Muscle of back (tissue), 3 donors: ENCODE measurements at regions not wholly inside any gene's neighbourhood (a gene's known extent, or its start where the extent isn't known, plus 50 kb on each side); places are given as distances from the start of the nearest gene placed in this dataset.
"Not testable (repeated sequence)": the region's sequence is repeated elsewhere in the genome, so short reads cannot be mapped to it uniquely, and the experiment has no call there.

Experiments used
- DNase-seq, 3 donors: peaks; one replicate each; pipeline versions ENCODE4 v3.0.0 to v3.0.0-alpha.2; 2013

DNA sequence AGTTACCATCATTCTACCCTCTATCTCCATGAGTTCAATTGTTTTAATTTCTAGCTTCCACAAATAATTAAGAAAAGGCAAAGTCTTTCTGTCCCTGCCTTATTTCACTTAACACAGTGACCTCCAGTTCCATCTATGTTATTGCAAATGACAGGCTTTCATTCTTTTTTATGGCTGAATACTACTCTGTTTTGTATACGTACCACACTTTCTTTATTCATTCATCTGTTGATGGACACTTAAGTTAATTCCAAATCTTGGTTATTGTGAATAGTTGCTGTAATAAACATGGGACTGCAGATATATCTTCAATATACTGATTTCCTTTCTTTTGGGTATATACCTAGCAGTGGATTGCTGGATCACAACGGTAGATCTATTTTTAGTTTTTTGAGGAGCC, 314.1 kb downstream of the SV2B start:
- no peak for DNase-seq

GRCh38 chr15:91415258-91415657, 315.2 kb downstream of the SV2B start:
- not testable (repeated sequence) for DNase-seq

- no peak for DNase-seq
Observed at GRCh38 chr15:91420689-91421088, 320.6 kb downstream of the SV2B start.

DNA sequence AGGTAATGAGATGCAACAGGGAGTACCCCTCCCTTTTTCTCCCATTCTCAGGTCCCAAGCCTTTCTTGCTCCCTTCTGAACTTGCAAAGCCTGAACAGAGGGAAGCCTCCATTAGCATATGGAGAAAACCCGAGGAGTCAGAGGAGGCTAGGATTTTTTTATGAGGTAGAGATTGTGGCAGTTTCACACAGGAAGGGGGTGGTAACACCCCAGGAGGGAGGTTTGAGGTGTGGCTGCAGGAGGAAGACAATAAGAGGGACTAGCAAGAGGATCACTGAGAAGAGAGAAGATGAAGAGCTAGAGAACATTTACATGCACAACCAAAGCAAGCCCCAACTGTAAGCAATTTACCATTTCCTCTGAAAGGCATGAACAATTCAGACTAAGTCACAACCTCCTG, 322.7 kb downstream of the SV2B start:
- DNase-seq, result no peak

GRCh38 chr15:91424001-91424400, 323.9 kb downstream of the SV2B start:
- DNase-seq, result no peak

DNA sequence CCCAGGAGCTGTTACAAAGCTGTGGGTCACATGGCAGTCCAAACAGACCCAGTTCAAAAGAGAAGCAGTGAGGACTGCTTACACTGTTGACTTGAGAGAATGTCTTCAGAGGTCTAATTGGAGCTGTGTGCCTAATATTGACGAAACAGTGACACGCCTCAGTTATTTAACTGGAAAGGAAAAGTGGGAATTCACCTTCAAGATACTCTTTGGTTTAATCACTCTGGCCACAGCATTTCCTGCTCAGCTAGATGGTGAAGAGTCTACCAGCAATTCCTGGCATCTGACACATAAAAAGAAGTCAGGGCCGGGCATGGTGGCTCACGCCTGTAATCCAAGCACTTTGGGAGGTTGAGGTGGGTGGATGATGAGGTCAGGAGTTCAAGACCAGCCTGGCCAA, 326.4 kb downstream of the SV2B start:
- no peak for DNase-seq

- no peak for DNase-seq
Observed at GRCh38 chr15:91429973-91430372, 329.9 kb downstream of the SV2B start.

GRCh38 chr15:91431041-91431715, 331.1 kb downstream of the SV2B start:
- DNase-seq, result no peak

- DNase-seq, result peak in 1 of 3 donors; percentile 1
Observed at GRCh38 chr15:91435113-91435512, 335.1 kb downstream of the SV2B start.

GRCh38 chr15:91444656-91445055, 344.6 kb downstream of the SV2B start:
- no peak for DNase-seq

GRCh38 chr15:91445695-91446228, 345.7 kb downstream of the SV2B start:
- peak in 1 of 3 donors; percentile 3 for DNase-seq

DNA sequence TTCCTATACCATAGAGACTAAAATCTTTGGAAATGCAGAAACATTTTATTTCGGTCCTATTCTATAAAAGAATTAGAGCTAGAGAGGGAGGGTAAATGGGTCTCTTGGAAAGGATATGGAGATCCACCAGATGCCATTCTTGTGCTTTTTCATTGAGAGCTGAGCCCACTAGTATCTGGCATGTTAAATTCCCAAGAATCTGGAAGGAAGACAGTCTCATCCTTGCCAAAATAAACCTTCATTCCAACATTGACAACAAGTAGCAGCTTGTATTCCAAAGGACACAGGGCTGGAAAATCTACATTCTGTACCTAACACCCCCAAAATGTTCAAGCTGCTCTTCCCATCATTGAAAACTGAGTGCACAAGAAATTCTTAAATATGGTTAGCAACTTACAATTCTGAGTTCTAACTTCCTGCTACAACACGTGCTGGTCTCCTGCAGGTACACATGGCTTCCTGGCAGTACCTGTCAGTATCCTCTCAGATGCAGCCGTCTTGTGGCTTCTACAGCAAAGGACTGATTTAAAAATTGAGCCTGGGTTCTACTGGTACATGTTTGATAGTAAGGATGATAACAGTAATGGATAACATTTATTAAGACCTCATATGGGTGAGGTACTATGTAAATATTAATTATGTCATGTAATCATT, 348.1 kb downstream of the SV2B start:
- no peak for DNase-seq

GRCh38 chr15:91453376-91453775, 353.3 kb downstream of the SV2B start:
- DNase-seq, result not testable (repeated sequence)

DNA sequence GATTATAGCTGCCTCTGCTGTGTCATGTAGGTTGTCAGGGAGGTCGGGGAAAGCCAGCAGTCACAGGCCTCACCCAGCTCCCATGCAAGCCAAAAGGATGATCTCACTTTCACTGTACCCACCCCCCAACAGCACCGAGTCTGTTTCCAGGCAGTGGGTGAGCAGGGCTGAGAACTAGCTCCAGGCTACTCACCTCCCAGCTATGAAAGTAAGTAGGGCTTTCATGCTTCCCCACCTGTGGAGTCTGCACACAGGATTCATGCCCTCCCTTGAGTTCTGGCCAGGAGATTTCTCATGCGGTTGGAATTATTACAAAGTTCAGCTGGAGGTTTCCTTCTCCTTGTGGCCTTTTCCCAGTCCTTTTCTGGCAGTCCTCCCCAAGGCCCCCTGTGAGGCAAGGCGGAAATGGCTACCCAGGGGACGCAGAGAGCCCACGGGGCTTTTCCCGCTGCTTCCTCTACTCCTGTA, 356.2 kb downstream of the SV2B start:
- peak in 1 of 3 donors; percentile 79 for DNase-seq

GRCh38 chr15:91456921-91457320, 356.9 kb downstream of the SV2B start:
- no peak for DNase-seq

DNA sequence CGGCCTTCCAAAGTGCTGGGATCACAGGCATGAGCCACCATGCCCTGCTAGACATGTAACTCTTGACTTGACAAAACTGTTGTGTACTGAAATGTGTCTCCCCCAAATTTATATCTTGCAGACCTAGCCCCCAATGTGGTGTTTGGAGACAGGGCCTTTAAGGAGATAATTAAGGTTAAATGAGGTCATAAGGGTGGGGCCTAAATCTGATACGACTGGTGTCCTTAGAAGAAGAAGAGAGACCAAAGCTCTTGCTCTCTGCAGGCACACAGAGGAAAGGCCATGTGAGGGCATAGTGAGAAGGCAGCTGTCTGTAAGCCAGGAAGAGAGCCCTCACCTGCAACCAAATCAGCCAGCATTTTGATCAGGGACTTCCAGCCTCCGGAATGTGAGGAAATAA, 361.3 kb downstream of the SV2B start:
- DNase-seq, result no peak

GRCh38 chr15:91465086-91465485, 365.0 kb downstream of the SV2B start:
- no peak for DNase-seq

GRCh38 chr15:91465696-91466095, 365.6 kb downstream of the SV2B start:
- DNase-seq, result no peak

- DNase-seq, result no peak
Observed at GRCh38 chr15:91468871-91469580, 369.0 kb downstream of the SV2B start.

DNA sequence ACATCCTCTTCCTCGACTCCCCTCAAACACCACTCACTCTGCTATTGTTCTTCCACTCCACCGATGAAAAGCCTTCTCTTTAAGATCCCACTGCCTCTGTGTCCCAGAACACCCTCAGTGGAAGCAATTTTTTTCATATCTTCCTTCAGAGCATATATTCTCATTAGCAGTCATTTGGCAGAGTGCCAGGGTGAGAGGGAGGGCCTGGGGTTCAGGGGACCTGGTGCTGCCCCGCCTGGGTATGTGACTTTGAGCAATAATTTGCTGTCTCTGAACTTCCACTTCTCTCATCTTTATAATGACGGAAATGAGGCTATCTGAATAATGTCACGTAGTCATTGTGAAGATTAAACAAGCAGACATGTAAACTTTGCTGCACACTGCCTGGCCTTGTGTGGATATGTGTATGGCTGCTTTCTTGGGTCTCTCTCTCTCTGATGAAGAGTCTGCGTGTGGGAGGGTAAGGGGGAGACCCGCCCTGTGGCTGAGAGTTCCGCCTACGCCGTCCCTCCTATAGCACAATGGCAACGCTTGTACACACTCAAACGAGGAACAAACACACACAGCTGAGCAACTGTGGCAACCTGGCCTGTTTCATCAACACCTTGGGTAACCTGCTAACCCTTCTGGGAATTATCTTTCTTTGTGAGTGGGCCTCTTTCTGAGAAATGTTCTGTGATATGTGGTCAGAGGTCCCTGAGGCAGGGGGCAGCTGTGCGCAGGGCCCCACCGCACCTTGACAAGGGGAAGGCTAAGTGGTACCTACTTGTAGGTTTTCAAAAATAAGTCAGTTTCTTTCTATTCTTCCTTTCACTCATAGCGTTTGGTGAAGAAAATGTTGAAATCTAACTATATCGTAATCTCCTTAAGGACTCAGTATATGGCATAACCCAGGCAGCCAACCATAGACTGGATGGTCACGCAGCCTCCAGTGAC, 369.8 kb downstream of the SV2B start:
- no peak for DNase-seq

GRCh38 chr15:91471468-91471867, 371.4 kb downstream of the SV2B start:
- peak in 1 of 3 donors; percentile 42 for DNase-seq
